ENCODE measurements at regions not wholly inside any gene's neighbourhood (a gene's known extent, or its start where the extent isn't known, plus 50 kb on each side); places are given as distances from the start of the nearest gene placed in this dataset.
"Not testable (repeated sequence)": the region's sequence is repeated elsewhere in the genome, so short reads cannot be mapped to it uniquely, and the experiment has no call there.

GRCh38 chr12:131542351-131542750, 168.5 kb upstream of the SFSWAP start:
- DNase-seq (ENCODE audit: low read depth), result no peak

GRCh38 chr12:131543040-131543439, 167.8 kb upstream of the SFSWAP start:
- DNase-seq (ENCODE audit: low read depth), result no peak

GRCh38 chr12:131547555-131547954, 163.3 kb upstream of the SFSWAP start:
- no peak for DNase-seq (ENCODE audit: low read depth)

- DNase-seq (ENCODE audit: low read depth), result no peak
Observed at GRCh38 chr12:131550121-131550520, 160.8 kb upstream of the SFSWAP start.

GRCh38 chr12:131551675-131552491, 159.0 kb upstream of the SFSWAP start:
- no peak for DNase-seq (ENCODE audit: low read depth)

- no peak for DNase-seq (ENCODE audit: low read depth)
Observed at GRCh38 chr12:131552492-131552863, 158.4 kb upstream of the SFSWAP start.

- no peak for DNase-seq (ENCODE audit: low read depth)
Observed at GRCh38 chr12:131553096-131553777, 157.7 kb upstream of the SFSWAP start.

GRCh38 chr12:131555197-131555846, 155.6 kb upstream of the SFSWAP start:
- DNase-seq (ENCODE audit: low read depth), result no peak

- no peak for DNase-seq (ENCODE audit: low read depth)
Observed at GRCh38 chr12:131555866-131556265, 155.0 kb upstream of the SFSWAP start.

GRCh38 chr12:131557078-131557709, 153.7 kb upstream of the SFSWAP start:
- no peak for DNase-seq (ENCODE audit: low read depth)

- no peak for DNase-seq (ENCODE audit: low read depth)
Observed at GRCh38 chr12:131559517-131560516, 151.1 kb upstream of the SFSWAP start.

GRCh38 chr12:131561051-131561450, 149.8 kb upstream of the SFSWAP start:
- no peak for DNase-seq (ENCODE audit: low read depth)

- no peak for DNase-seq (ENCODE audit: low read depth)
Observed at GRCh38 chr12:131561891-131562684, 148.8 kb upstream of the SFSWAP start.

- DNase-seq (ENCODE audit: low read depth), result not testable (repeated sequence)
Observed at GRCh38 chr12:131564138-131564727, 146.7 kb upstream of the SFSWAP start.

- DNase-seq (ENCODE audit: low read depth), result no peak
Observed at GRCh38 chr12:131564845-131565244, 146.0 kb upstream of the SFSWAP start.

GRCh38 chr12:131565267-131566015, 145.4 kb upstream of the SFSWAP start:
- no peak for DNase-seq (ENCODE audit: low read depth)

GRCh38 chr12:131568336-131568735, 142.6 kb upstream of the SFSWAP start:
- DNase-seq (ENCODE audit: low read depth), result no peak

- no peak for DNase-seq (ENCODE audit: low read depth)
Observed at GRCh38 chr12:131570596-131570995, 140.3 kb upstream of the SFSWAP start.

GRCh38 chr12:131571827-131572226, 139.1 kb upstream of the SFSWAP start:
- DNase-seq (ENCODE audit: low read depth), result no peak
